A549 (cell line): ENCODE measurements at regions not wholly inside any gene's neighbourhood (a gene's known extent, or its start where the extent isn't known, plus 50 kb on each side); places are given as distances from the start of the nearest gene placed in this dataset.

Experiments used
- ATAC-seq, 2 experiments: fragments of 200-7000 bp in 1 of 2; fragments of >200 bp in 1 of 2; cut with Nextera tagmentation in 1 of 2; cut with Tn5 transposase in 1 of 2; 3 replicates each; pipeline versions ENCODE4 v1.8.0 to v1.9.1; 2018 to 2020; ENCODE audit warnings: mild to moderate bottlenecking in 1 of 2, moderate library complexity in 1 of 2
- CTCF ChIA-PET: fragments of 300-600 bp; sonication (Branson Sonifier 250); formaldehyde crosslinking; extraction: SDS; loops from one replicate; lab custom pipeline; 2021; ENCODE audit warnings: antibody characterized with exemption, inconsistent platforms; lab: Yijun Ruan, JAX
- POLR2A ChIA-PET: fragments of 350-600 bp; formaldehyde crosslinking; extraction: SDS; loops from one replicate; lab custom pipeline; 2021; ENCODE audit warnings: antibody characterized with exemption, inconsistent platforms; lab: Yijun Ruan, JAX
- DNase-seq, 2 experiments: peaks; one replicate each; pipeline versions ENCODE4 v3.0.0 to v3.0.0-alpha.2; 2011 to 2016; ENCODE audit warnings: low read depth in 1 of 2, low spot score in 1 of 2
- FAIRE-seq: peaks from 2 replicates; lab custom pipeline; 2011; peaks lifted over from hg19 to GRCh38; lab: Jason Lieb, UNC
- H3K27ac ChIP-seq, 2 experiments: fragments of >200 bp; sonication (Bioruptor Twin); formaldehyde crosslinking; 3 replicates each; pipeline ENCODE4 v1.5.1; 2016 to 2017
- H3K4me1 ChIP-seq: fragments of >200 bp; sonication (Bioruptor Twin); formaldehyde crosslinking; 3 replicates; pipeline ENCODE4 v1.6.1; 2016
- H3K4me2 ChIP-seq: fragments of >200 bp; sonication (Bioruptor Twin); formaldehyde crosslinking; 3 replicates; pipeline ENCODE4 v1.6.1; 2016
- H3K4me3 ChIP-seq: fragments of >200 bp; sonication (Bioruptor Twin); formaldehyde crosslinking; 3 replicates; pipeline ENCODE4 v1.5.1; 2016
- H3K9me3 ChIP-seq: fragments of >200 bp; sonication (Bioruptor Twin); formaldehyde crosslinking; 3 replicates; pipeline ENCODE4 v1.6.1; 2016
- ATOH8 ChIP-seq: fragments of 250-450 bp; sonication (Bioruptor Pico); IDR thresholded peaks from 2 replicates; pipeline ENCODE4 v1.5.0; 2020; ENCODE audit warnings: low read depth, mild to moderate bottlenecking, moderate library complexity
- CHD2 ChIP-seq: fragments of 150-350 bp; IDR thresholded peaks from 2 replicates; pipeline ENCODE4 v1.6.1; 2014; ENCODE audit warnings: low read length; ENCODE audit not compliant: partially characterized antibody
- ESRRA ChIP-seq: fragments of 150-350 bp; IDR thresholded peaks from 2 replicates; pipeline ENCODE4 v1.6.1; 2014; ENCODE audit warnings: mild to moderate bottlenecking, low read length, borderline replicate concordance
- FOSL2 ChIP-seq, 2 experiments: fragments of 450-650 bp in 1 of 2; fragments of >200 bp in 1 of 2; sonication (Bioruptor Twin) in 1 of 2; formaldehyde crosslinking; IDR thresholded peaks; 2 replicates each; pipeline versions ENCODE4 v1.5.0 to v1.6.1; 2016 to 2020; ENCODE audit warnings: mild to moderate bottlenecking in 1 of 2, moderate library complexity in 1 of 2
- FOXS1 ChIP-seq: fragments of 250-450 bp; sonication (Bioruptor Pico); IDR thresholded peaks from 2 replicates; pipeline ENCODE4 v1.5.0; 2020; ENCODE audit warnings: mild to moderate bottlenecking, moderate library complexity
- GATA3 ChIP-seq: IDR thresholded peaks from 2 replicates; pipeline ENCODE4 v1.6.1; 2012; ENCODE audit warnings: borderline replicate concordance
- HOXA7 ChIP-seq: fragments of 250-450 bp; sonication (Bioruptor Pico); IDR thresholded peaks from 2 replicates; pipeline ENCODE4 v1.5.0; 2020; ENCODE audit warnings: mild to moderate bottlenecking, moderate library complexity
- HOXB13 ChIP-seq: fragments of 250-450 bp; sonication (Bioruptor Pico); IDR thresholded peaks from 2 replicates; pipeline ENCODE4 v1.5.0; 2020; ENCODE audit warnings: low read depth, mild to moderate bottlenecking, moderate library complexity
- HOXB5 ChIP-seq: fragments of 250-450 bp; sonication (Bioruptor Pico); IDR thresholded peaks from 2 replicates; pipeline ENCODE4 v1.5.0; 2020; ENCODE audit warnings: mild to moderate bottlenecking, moderate library complexity
- JUN ChIP-seq, 2 experiments: fragments of >200 bp; sonication (Bioruptor Twin); formaldehyde crosslinking; IDR thresholded peaks; 2 replicates in 1 of 2; 3 replicates in 1 of 2; pipeline ENCODE4 v1.6.1; 2016 to 2017
- JUNB ChIP-seq: fragments of >200 bp; sonication (Bioruptor Twin); formaldehyde crosslinking; IDR thresholded peaks from 2 replicates; pipeline ENCODE4 v1.6.1; 2016
- MAFK ChIP-seq: fragments of 450-650 bp; IDR thresholded peaks from 2 replicates; pipeline ENCODE4 v1.6.1; 2014; ENCODE audit not compliant: partially characterized antibody
- MAZ ChIP-seq: fragments of 150-350 bp; IDR thresholded peaks from 2 replicates; pipeline ENCODE4 v1.6.1; 2014; ENCODE audit warnings: antibody characterized with exemption, low read depth, low read length, borderline replicate concordance
- NPAS2 ChIP-seq: fragments of 250-450 bp; sonication (Bioruptor Pico); IDR thresholded peaks from 2 replicates; pipeline ENCODE4 v1.8.0; 2022; ENCODE audit warnings: mild to moderate bottlenecking, moderate library complexity, borderline replicate concordance
- PBX3 ChIP-seq: IDR thresholded peaks from 2 replicates; pipeline ENCODE4 v1.6.1; 2012
- PHF8 ChIP-seq: fragments of 200-600 bp; sonication (generic); IDR thresholded peaks from 2 replicates; pipeline ENCODE4 v1.6.1; 2016; ENCODE audit warnings: low read depth, mild to moderate bottlenecking, antibody characterized with exemption, moderate library complexity, borderline replicate concordance
- ZC3H11A ChIP-seq: fragments of 450-650 bp; IDR thresholded peaks from 2 replicates; pipeline ENCODE4 v1.6.1; 2014; ENCODE audit warnings: antibody characterized with exemption, mild to moderate bottlenecking
- ZSCAN20 ChIP-seq: fragments of 250-450 bp; sonication (Bioruptor Pico); IDR thresholded peaks from 2 replicates; pipeline ENCODE4 v1.8.0; 2022; ENCODE audit warnings: mild to moderate bottlenecking, moderate library complexity
- WGBS: methylation state at CpG from one replicate; pipeline ENCODE4 v1.1.6; 2017; ENCODE audit errors: missing lambda C conversion rate; 5-methylcytosine and 5-hydroxymethylcytosine counted together
- TF ChIP-seq, protein P1 (sequence below): IDR thresholded peaks from 2 replicates; pipeline ENCODE4 v1.6.1; 2012; ENCODE audit warnings: low read depth, borderline replicate concordance
- TF ChIP-seq, protein P2 (sequence below): fragments of 250-450 bp; sonication (Bioruptor Pico); IDR thresholded peaks from 2 replicates; pipeline ENCODE4 v1.5.0; 2021; ENCODE audit warnings: mild to moderate bottlenecking, moderate library complexity, borderline replicate concordance
- TF ChIP-seq, protein P3 (sequence below): fragments of 450-650 bp; IDR thresholded peaks from 2 replicates; pipeline ENCODE4 v1.6.1; 2014; ENCODE audit warnings: antibody characterized with exemption

DNA sequence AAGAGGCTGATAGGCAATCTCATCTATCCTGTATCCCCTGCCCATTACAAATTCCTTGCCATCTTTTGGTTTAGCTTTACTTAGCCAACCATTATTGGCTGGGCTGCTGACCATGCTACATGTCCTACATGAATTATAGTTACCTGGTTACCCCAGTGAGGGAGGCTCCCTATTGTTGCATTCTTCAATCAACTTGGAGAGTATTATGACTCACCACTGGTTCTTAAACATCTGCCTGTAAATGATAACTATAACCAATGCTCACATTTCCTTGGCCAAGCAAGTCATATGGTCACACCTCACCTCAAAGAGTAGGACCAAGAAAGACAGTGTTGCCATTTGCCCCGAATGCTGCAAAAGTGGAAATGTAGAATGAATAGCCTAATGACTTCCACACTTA, 297.6 kb downstream of the IL15 start:
- ChIA-PET POLR2A (no interaction called here), CTCF (interaction anchor here (0.5 kb wide), 1 partner anchor 36 kb away, joined by 3 read pairs; no protein-coding TSS in a partner anchor)
- no peak for FAIRE-seq
- Histone ChIP-seq H3K4me3 (no peak overlapping the region), H3K9me3 (0 out of 3 replicates have a peak, but pooled peaks cover 5% of the 10 kb centered on the region), H3K4me2 (no peak overlapping the region), H3K4me1 (no peaks in the 10 kb centered on the region), H3K27ac (no peak overlapping the region)
- ATAC-seq = no peak
- DNase-seq = no peak
- no peak for TF ChIP-seq HOXB13 (CRISPR knock-in tag)
- TF ChIP-seq PHF8 = no peak
- no peak for TF ChIP-seq MAFK
- no peak for TF ChIP-seq FOSL2 (IDR thresholded peaks at IDR 0.05)
- TF ChIP-seq FOSL2 (CRISPR knock-in tag; IDR thresholded peaks at IDR 0.05) = no peak
- no peak for TF ChIP-seq PBX3
- TF ChIP-seq ZC3H11A = no peak
- TF ChIP-seq NPAS2 (CRISPR knock-in tag) = no peak
- TF ChIP-seq JUNB = no peak
- TF ChIP-seq ATOH8 (CRISPR knock-in tag) = no peak
- no peak for TF ChIP-seq HOXB5 (CRISPR knock-in tag)
- TF ChIP-seq, protein P1, sequence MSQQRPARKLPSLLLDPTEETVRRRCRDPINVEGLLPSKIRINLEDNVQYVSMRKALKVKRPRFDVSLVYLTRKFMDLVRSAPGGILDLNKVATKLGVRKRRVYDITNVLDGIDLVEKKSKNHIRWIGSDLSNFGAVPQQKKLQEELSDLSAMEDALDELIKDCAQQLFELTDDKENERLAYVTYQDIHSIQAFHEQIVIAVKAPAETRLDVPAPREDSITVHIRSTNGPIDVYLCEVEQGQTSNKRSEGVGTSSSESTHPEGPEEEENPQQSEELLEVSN = no peak
- no peak for TF ChIP-seq ESRRA
- no peak for TF ChIP-seq JUN (IDR thresholded peaks at IDR 0.05)
- WGBS = 79% methylated on average over 1 of the region's 1 CpG

DNA sequence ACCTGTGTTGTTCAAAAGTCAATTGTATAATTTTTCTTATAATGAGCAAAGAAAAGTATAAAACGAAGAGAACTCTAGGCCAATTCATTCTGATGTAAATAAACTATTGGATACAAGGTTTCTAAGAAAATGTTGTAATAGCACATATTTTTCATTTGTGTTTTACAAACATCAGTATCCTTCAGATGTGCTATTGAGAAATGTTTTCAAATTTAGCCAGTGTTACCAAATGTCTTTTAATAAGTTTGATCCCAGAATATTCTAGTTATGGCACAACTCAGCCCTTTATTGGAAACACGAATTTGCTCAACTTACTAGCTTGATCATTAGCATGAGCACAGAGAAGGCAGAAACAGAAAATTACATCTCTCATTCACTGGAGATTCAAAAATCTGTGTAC, 319.3 kb downstream of the IL15 start:
- H3K27ac ChIP-seq = no peak overlapping the region
- ATAC-seq (no peak), DNase-seq (no peak), FAIRE-seq (no peak)
- TF ChIP-seq ZC3H11A (no peak), FOXS1 (CRISPR knock-in tag) (no peak), ATOH8 (CRISPR knock-in tag) (no peak), GATA3 (no peak), ESRRA (no peak), HOXA7 (CRISPR knock-in tag) (no peak), NPAS2 (CRISPR knock-in tag) (no peak), MAZ (no peak), HOXB5 (CRISPR knock-in tag) (no peak), CHD2 (no peak), ZSCAN20 (no peak)
- TF ChIP-seq, protein P2, sequence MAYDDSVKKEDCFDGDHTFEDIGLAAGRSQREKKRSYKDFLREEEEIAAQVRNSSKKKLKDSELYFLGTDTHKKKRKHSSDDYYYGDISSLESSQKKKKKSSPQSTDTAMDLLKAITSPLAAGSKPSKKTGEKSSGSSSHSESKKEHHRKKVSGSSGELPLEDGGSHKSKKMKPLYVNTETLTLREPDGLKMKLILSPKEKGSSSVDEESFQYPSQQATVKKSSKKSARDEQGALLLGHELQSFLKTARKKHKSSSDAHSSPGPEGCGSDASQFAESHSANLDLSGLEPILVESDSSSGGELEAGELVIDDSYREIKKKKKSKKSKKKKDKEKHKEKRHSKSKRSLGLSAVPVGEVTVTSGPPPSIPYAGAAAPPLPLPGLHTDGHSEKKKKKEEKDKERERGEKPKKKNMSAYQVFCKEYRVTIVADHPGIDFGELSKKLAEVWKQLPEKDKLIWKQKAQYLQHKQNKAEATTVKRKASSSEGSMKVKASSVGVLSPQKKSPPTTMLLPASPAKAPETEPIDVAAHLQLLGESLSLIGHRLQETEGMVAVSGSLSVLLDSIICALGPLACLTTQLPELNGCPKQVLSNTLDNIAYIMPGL = no peak
- TF ChIP-seq, protein P3, sequence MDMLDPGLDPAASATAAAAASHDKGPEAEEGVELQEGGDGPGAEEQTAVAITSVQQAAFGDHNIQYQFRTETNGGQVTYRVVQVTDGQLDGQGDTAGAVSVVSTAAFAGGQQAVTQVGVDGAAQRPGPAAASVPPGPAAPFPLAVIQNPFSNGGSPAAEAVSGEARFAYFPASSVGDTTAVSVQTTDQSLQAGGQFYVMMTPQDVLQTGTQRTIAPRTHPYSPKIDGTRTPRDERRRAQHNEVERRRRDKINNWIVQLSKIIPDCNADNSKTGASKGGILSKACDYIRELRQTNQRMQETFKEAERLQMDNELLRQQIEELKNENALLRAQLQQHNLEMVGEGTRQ = no peak
- ChIA-PET POLR2A (no interaction called here), CTCF (no interaction called here)
- no peaks in the 10 kb centered on the region for H3K9me3 ChIP-seq
- no peak overlapping the region for H3K4me3 ChIP-seq
- H3K4me1 ChIP-seq = no peaks in the 10 kb centered on the region
- H3K4me2 ChIP-seq = no peak overlapping the region
- 53% methylated on average over 2 of the region's 2 CpGs for WGBS
